Endothelial cell (in vitro differentiated cells): ENCODE measurements at regions not wholly inside any gene's neighbourhood (a gene's known extent, or its start where the extent isn't known, plus 50 kb on each side); places are given as distances from the start of the nearest gene placed in this dataset.

ENCODE experiments used
- DNase-seq: peaks from one replicate; pipeline ENCODE4 v3.0.0; 2021; ENCODE audit warnings: low spot score
- H3K27ac Mint-ChIP-seq: one replicate; pipeline ENCODE4 v1.8.0; 2021; ENCODE audit warnings: mixed read lengths, inconsistent platforms; ENCODE audit not compliant: unreplicated experiment
- H3K27me3 Mint-ChIP-seq: one replicate; pipeline ENCODE4 v1.8.0; 2021; ENCODE audit warnings: mild to moderate bottlenecking, moderate library complexity, mixed read lengths, inconsistent platforms; ENCODE audit not compliant: unreplicated experiment
- H3K36me3 Mint-ChIP-seq: one replicate; pipeline ENCODE4 v1.8.0; 2021; ENCODE audit warnings: mild to moderate bottlenecking, low read depth, mixed read lengths, inconsistent platforms; ENCODE audit not compliant: unreplicated experiment
- H3K4me1 Mint-ChIP-seq: one replicate; pipeline ENCODE4 v1.8.0; 2021; ENCODE audit warnings: mild to moderate bottlenecking, mixed read lengths, inconsistent platforms; ENCODE audit not compliant: unreplicated experiment
- H3K4me3 Mint-ChIP-seq: one replicate; pipeline ENCODE4 v1.8.0; 2021; ENCODE audit warnings: mild to moderate bottlenecking, mixed read lengths, inconsistent platforms; ENCODE audit not compliant: unreplicated experiment
- H3K9me3 Mint-ChIP-seq: one replicate; pipeline ENCODE4 v1.8.0; 2021; ENCODE audit warnings: mixed read lengths, inconsistent platforms; ENCODE audit not compliant: unreplicated experiment
- TF ChIP-seq, protein P1 (sequence below): fragments of 200-600 bp; sonication (generic); IDR thresholded peaks from one replicate; pipeline ENCODE4 v1.5.0; 2021; ENCODE audit warnings: antibody characterized with exemption; ENCODE audit not compliant: unreplicated experiment

GRCh38 chr18:78738076-78738690 lies 241.4 kb upstream of the SALL3 start:
- peaks cover 65% of the 10 kb centered on the region for H3K9me3 Mint-ChIP-seq
- H3K36me3 Mint-ChIP-seq = peaks cover 33% of the 10 kb centered on the region
- TF ChIP-seq, protein P1, sequence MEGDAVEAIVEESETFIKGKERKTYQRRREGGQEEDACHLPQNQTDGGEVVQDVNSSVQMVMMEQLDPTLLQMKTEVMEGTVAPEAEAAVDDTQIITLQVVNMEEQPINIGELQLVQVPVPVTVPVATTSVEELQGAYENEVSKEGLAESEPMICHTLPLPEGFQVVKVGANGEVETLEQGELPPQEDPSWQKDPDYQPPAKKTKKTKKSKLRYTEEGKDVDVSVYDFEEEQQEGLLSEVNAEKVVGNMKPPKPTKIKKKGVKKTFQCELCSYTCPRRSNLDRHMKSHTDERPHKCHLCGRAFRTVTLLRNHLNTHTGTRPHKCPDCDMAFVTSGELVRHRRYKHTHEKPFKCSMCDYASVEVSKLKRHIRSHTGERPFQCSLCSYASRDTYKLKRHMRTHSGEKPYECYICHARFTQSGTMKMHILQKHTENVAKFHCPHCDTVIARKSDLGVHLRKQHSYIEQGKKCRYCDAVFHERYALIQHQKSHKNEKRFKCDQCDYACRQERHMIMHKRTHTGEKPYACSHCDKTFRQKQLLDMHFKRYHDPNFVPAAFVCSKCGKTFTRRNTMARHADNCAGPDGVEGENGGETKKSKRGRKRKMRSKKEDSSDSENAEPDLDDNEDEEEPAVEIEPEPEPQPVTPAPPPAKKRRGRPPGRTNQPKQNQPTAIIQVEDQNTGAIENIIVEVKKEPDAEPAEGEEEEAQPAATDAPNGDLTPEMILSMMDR = no peak
- H3K27ac Mint-ChIP-seq = no peak overlapping the region
- no peak for DNase-seq
- H3K27me3 Mint-ChIP-seq = peaks cover 19% of the 10 kb centered on the region
- H3K4me1 Mint-ChIP-seq = no peaks in the 10 kb centered on the region
- no peak overlapping the region for H3K4me3 Mint-ChIP-seq

- no peak for DNase-seq
- peaks cover 67% of the 10 kb centered on the region for H3K9me3 Mint-ChIP-seq
- no peak overlapping the region for H3K4me3 Mint-ChIP-seq
- no peaks in the 10 kb centered on the region for H3K4me1 Mint-ChIP-seq
- no peak overlapping the region for H3K27ac Mint-ChIP-seq
- H3K36me3 Mint-ChIP-seq = peaks cover 28% of the 10 kb centered on the region
- H3K27me3 Mint-ChIP-seq = peaks cover 14% of the 10 kb centered on the region
- TF ChIP-seq, protein P1 = no peak
Observed at GRCh38 chr18:78739115-78739514, 240.5 kb upstream of the SALL3 start.

DNA sequence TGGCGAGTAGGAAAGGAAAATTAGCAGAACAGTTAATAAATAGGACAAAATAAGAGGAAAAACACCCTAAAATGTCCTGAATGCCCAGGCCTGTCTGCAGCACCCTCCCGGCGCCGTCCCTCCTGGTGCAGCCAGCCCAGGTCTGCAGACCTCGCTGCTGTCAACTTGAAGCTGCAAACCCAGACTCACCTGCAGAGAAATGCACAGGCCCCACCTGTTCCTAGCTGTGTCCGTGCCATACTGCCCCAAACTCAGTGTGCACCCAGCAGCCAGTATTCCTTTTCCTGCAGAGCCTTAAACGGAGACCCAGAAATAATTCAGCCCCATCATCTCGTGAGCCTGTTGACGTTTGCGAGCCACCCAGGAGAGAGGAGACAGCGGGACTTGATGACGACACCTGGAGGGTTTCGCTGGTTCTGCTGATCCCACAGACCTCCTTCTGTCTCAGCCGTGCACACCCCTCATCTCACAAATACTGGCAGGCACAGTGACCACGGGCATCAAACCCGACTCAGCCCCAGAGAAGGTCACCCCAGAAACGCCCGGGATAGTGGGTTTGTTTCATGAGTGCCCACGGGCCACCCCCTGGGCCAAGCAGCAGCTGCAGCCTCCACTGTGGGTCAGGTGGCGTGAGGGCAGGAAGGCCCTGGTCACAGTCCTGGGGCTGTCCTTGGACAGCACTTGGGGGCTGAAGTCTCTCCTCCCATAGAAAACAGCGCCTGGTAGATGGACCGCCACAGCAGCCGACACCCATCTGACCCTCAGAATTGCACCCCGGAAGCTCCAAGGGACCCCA lies 239.5 kb upstream of the SALL3 start:
- no peak overlapping the region for H3K27ac Mint-ChIP-seq
- H3K9me3 Mint-ChIP-seq = peaks cover 70% of the 10 kb centered on the region
- peaks cover 33% of the 10 kb centered on the region for H3K36me3 Mint-ChIP-seq
- no peak for DNase-seq
- H3K4me1 Mint-ChIP-seq = no peaks in the 10 kb centered on the region
- peaks cover 15% of the 10 kb centered on the region for H3K27me3 Mint-ChIP-seq
- TF ChIP-seq, protein P1 = no peak
- no peak overlapping the region for H3K4me3 Mint-ChIP-seq

- Mint-ChIP-seq H3K4me3 (no peak overlapping the region), H3K9me3 (peaks cover 70% of the 10 kb centered on the region), H3K36me3 (peaks cover 33% of the 10 kb centered on the region), H3K27ac (no peak overlapping the region), H3K4me1 (no peaks in the 10 kb centered on the region), H3K27me3 (peaks cover 15% of the 10 kb centered on the region)
- no peak for DNase-seq
- TF ChIP-seq, protein P1 = no peak
Observed at GRCh38 chr18:78740876-78741275, 238.7 kb upstream of the SALL3 start.
